H4 (cell line): ENCODE measurements at regions not wholly inside any gene's neighbourhood (a gene's known extent, or its start where the extent isn't known, plus 50 kb on each side); places are given as distances from the start of the nearest gene placed in this dataset.
"Not testable (repeated sequence)": the region's sequence is repeated elsewhere in the genome, so short reads cannot be mapped to it uniquely, and the experiment has no call there.

Source experiments
- DNase-seq: peaks from one replicate; pipeline ENCODE4 v3.0.0-alpha.2; 2015; ENCODE audit warnings: low spot score

DNA sequence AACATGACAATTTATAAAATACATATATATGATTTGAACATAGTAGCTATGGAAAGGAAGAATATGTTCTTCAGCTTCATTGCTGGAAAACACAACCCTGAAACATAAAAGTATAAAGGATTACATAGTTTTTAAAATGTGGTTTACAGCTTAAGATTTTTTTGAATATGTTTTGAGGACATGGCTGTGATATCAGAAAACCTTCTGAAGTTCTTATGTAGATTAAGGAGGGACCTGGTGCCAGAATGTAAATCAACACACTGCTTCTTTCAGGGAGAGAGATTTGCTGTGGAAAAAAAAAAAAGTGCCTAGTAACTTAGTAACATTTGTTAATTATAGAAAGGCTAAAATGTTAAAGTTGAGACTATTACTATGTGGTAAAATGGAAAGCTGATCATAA is 1261.8 kb downstream of the ADGRL3 start:
- DNase-seq: no peak

DNA sequence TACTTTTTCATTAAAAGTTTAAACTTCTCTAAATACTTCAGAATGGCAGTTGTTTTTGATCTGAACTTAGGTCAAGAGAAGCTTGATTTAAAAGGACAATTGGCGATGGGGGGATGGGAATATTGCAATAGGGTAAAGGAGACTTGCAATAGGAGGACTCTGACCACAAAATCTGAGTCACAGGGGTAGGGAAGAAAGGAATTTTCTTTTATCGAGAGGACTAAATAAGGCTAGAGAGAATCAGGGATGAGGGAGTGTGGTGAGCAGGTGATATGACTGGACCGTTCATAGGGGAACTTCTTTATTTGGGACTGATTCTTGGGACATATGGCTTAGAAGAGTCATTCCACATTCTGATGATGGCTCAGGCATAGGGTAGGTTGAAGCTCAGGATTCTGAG is 1260.2 kb downstream of the ADGRL3 start:
- DNase-seq: peak; percentile 14

DNA sequence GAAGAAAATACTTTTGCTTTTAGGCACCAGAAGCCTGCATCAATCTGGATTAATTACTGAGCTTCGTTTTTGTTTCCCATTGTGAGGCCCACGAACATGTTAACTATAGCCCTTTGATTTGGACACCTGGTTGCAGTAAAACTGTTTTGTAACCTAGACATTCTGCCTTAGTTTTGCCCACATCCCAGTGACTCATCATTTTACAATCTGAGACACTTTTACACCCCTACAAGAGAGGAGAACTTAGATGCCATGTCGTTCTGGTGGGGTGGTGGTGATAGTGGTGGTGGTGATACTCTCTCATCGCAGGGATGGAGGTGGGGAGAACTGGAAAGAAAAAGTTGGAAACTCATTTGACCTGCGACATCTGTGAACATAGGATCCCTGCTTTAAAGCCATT is 1257.2 kb downstream of the ADGRL3 start:
- peak; percentile 16 for DNase-seq

DNA sequence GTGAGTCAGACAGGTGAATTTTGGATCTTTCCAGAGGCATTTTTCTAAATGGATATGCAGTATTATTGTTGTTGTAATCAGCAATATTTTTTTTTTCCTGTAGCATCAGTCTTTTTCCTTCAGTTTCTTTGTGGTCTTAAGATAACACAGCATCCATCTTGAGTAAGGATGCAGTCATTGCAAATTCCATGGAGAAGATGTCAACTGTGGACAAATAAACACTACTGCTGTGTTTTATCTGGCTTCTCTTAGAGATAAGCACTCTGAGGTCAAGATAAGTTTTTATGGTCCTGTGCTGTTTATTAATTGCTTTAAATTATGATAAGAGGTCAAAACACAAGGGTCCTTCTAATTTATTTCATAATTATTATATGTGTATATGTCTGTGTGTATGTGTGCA is 1255.7 kb downstream of the ADGRL3 start:
- DNase-seq: no peak

DNA sequence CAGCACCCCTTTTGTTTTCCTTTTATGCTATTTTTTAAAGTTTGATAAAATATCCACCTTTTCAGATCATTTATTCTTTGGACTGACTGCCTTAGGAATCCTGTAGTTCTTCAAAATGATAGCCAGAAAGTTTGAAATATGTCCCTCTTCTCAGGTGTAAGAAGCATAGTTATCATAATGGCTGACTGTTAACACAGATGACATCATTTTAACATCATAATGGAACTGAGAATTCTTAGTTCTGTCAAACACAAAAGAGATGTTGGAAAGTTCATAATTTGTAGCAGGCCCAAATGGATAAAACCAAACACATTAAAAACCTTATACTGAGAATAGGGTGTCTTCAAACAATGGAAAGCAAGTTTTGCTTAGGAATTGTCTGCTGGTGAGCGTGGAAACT is 1254.4 kb downstream of the ADGRL3 start:
- no peak for DNase-seq

- no peak for DNase-seq
Observed at GRCh38 chr4:62450740-62451139, 1250.6 kb downstream of the ADGRL3 start.

DNA sequence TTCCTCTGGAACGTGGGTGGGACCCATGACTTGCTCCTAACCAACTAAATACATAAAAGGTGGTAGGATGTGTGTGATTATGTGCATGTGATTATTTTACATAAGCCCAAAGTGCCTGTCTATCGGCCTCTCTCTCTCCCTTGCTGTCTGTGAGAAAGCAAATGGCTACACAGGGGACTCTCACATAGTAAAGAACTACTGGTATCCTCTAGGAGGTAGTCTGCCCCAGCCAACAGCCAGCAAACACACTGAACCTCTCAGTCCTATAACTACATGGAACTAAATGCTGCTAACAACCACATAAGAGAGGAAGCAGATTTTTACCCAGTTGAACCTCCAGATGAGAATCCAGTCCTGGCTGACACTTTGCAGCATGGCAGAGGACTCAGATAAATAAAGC is 1249.4 kb downstream of the ADGRL3 start:
- DNase-seq: no peak

GRCh38 chr4:62448911-62449310 is 1248.8 kb downstream of the ADGRL3 start:
- DNase-seq: no peak

- no peak for DNase-seq
Observed at GRCh38 chr4:62439051-62439450, 1238.9 kb downstream of the ADGRL3 start.

- no peak for DNase-seq
Observed at GRCh38 chr4:62434921-62435320, 1234.8 kb downstream of the ADGRL3 start.

DNA sequence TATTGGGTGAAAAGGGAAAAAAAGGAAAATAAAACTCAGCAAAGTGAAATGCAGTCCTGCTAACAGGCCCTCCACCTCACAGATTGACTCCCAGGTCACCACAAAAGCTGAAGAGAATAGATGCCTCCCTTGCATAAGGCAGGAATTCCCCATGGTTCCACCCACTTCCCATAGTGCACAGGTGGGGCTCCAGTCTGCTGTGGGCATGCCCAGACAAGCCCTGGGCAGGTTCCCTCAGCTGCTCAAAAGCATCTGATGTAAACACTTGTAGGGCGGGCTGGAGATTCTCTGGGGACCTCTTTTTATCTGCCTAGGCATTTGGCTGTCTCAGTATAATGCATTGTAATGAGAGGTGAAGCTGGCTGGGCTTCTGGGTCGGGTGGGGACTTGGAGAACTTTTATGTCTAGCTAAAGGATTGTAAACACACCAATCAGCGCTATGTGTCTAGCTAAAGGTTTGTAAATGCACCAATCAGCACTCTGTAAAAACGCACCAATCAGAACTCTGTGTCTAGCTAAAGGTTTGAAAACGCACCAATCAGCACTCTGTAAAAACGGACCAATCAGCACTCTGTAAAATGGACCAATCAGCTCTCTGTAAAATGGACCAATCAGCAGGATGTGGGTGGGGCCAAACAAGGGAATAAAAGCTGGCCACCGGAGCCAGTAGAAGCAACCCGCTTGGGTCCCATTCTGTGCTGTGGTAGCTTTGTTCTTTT is 1231.5 kb downstream of the ADGRL3 start:
- not testable (repeated sequence) for DNase-seq

DNA sequence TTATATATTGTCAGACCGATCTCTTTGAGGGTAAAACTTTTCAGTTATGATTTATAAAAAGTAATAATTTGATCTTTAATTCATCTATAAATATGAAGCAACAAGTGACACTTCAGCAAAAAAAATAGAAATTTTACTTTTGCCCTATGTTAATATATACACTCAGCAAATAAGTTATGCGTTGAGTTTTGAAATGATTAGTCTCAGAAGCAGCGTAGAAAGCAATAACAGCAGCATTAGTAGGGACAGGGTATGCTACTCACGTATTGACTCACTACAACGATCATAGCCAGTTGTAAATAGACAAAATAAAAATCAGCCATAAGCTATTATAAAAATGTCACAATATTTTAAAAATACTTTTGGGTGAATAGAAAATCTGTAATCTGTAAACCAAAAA is 1229.2 kb downstream of the ADGRL3 start:
- no peak for DNase-seq

DNA sequence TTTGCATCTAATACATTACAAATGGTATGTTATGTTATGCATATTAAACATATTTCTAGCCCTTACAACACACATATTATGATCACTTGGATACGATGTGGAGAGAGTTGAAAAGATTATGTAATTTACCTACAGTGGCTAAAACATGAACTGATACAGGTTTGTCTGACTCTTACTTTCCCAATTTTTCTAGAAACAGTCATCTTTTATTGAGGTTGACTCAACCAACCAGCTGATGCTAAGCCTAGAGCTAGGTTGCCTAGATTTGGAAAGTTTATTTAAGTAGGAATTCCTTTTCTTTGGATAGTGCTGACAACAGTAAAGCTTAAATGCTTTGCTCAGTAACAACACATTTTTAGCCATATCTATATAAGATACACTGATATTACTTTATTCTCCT is 1215.1 kb downstream of the ADGRL3 start:
- DNase-seq: no peak

- DNase-seq: no peak
Observed at GRCh38 chr4:62414563-62414962, 1214.4 kb downstream of the ADGRL3 start.

- DNase-seq: no peak
Observed at GRCh38 chr4:62410371-62411003, 1210.4 kb downstream of the ADGRL3 start.

GRCh38 chr4:62408454-62408853 is 1208.3 kb downstream of the ADGRL3 start:
- DNase-seq: no peak

GRCh38 chr4:62407534-62407933 is 1207.4 kb downstream of the ADGRL3 start:
- DNase-seq: no peak

- no peak for DNase-seq
Observed at GRCh38 chr4:62402088-62402806, 1202.1 kb downstream of the ADGRL3 start.

- peak; percentile 61 for DNase-seq
Observed at GRCh38 chr4:62399242-62399641, 1199.1 kb downstream of the ADGRL3 start.

GRCh38 chr4:62398318-62398717 is 1198.2 kb downstream of the ADGRL3 start:
- no peak for DNase-seq

- no peak for DNase-seq
Observed at GRCh38 chr4:62394766-62395165, 1194.6 kb downstream of the ADGRL3 start.

- DNase-seq: no peak
Observed at GRCh38 chr4:62387808-62388207, 1187.7 kb downstream of the ADGRL3 start.

GRCh38 chr4:62377700-62378099 is 1177.6 kb downstream of the ADGRL3 start:
- DNase-seq: no peak
